ENCODE measurements at regions not wholly inside any gene's neighbourhood (a gene's known extent, or its start where the extent isn't known, plus 50 kb on each side); places are given as distances from the start of the nearest gene placed in this dataset.

DNA sequence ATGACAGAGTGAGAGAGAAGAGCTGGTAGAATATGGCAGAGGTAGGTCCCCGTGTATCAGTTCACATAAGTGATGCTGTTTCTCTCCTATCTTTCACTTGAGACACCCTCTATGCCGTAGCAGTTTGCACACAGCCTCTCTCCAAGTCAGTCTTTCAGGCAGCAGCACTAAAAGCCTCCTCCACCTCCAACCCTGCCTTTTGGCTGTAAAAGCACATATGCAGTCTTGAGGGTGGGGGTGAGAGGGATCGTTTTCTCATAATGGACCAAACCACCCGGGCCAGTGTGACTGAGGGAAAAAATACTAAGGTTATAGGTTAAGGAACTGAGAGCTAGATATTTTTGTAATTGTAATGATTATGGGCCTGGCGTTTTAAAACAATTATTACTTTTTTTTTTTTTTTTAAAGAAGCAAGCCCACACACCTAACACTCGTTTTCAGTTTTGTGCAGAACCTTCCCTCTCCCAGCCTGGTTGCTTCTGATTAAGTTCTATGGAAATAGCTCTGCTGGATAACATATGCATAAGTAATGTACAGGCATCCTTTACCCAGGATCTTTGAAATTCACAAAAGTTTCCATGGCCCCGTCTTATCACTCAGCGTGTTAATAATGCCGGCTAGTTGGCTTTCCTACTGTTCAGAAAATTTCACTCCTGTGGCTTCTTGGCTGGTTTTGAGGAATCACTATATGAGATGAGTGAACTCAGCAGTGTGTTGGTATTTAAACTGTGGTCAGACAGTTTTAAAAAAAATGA lies 112.2 kb upstream of the MEIS1 start:
- no peaks in the 10 kb centered on the region for H3K4me1 ChIP-seq (ENCODE audit: insufficient read depth, low read length, poor library complexity, severe bottlenecking)

DNA sequence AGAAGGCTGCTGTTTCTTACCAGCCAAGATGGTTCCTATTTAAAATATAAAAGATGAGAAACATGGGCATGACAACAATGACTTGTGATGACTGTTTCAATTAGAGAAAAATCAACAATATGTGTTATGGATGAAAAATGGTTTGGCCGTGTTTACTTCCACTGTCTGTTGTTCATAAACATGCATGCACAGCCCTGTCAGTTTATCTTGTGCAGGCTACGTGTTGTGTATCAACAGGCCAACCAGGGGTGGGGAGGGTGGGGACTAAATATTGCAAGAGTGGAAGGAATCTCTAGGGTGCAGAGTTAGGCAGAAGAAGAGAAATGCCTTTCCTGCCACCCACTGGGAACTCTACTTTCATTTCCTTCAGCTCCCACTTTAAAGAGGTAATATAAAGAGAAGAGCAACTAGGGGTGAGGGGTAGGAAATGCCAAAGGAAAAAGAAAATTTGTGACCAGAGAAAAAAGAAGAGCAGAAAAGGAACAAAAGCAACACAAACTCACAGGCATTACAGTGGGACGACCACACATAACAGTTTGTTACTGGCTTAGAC lies 116.8 kb upstream of the MEIS1 start:
- no peaks in the 10 kb centered on the region for H3F3A ChIP-seq (ENCODE audit: low read depth)
- no peak overlapping the region for H3K9ac ChIP-seq (ENCODE audit: low read depth, low read length, poor library complexity, severe bottlenecking)
- H3K9me3 ChIP-seq (ENCODE audit: insufficient read depth, low read depth, low read length): no peaks in the 10 kb centered on the region
- H3K4me1 ChIP-seq (ENCODE audit: insufficient read depth, low read length, poor library complexity, severe bottlenecking): no peaks in the 10 kb centered on the region
- H3K27me3 ChIP-seq (ENCODE audit: insufficient read depth, low read length, poor library complexity, severe bottlenecking): no peaks in the 10 kb centered on the region
- no peaks in the 10 kb centered on the region for H4K20me1 ChIP-seq (ENCODE audit: insufficient read depth, low read length, poor library complexity, severe bottlenecking)
- H3K9me2 ChIP-seq (replicated peaks; ENCODE audit: low read depth, low read length): no peaks in the 10 kb centered on the region
- H3K36me3 ChIP-seq (ENCODE audit: insufficient read depth, low read length): no peaks in the 10 kb centered on the region
- H3K4me2 ChIP-seq (ENCODE audit: low read depth, low read length, poor library complexity, severe bottlenecking): no peak overlapping the region
- no peak overlapping the region for H2AFZ ChIP-seq (ENCODE audit: low read length)
- TF ChIP-seq EZH2phosphoT487 (IDR thresholded peaks at IDR 0.05; ENCODE audit: borderline replicate concordance): no peak
- TF ChIP-seq, protein P1, sequence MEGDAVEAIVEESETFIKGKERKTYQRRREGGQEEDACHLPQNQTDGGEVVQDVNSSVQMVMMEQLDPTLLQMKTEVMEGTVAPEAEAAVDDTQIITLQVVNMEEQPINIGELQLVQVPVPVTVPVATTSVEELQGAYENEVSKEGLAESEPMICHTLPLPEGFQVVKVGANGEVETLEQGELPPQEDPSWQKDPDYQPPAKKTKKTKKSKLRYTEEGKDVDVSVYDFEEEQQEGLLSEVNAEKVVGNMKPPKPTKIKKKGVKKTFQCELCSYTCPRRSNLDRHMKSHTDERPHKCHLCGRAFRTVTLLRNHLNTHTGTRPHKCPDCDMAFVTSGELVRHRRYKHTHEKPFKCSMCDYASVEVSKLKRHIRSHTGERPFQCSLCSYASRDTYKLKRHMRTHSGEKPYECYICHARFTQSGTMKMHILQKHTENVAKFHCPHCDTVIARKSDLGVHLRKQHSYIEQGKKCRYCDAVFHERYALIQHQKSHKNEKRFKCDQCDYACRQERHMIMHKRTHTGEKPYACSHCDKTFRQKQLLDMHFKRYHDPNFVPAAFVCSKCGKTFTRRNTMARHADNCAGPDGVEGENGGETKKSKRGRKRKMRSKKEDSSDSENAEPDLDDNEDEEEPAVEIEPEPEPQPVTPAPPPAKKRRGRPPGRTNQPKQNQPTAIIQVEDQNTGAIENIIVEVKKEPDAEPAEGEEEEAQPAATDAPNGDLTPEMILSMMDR (conservative IDR thresholded peaks at IDR 0.05; ENCODE audit: low read length): no peak
- no peak overlapping the region for H3K4me3 ChIP-seq (ENCODE audit: low read length, poor library complexity, severe bottlenecking)
- H3K79me2 ChIP-seq (ENCODE audit: insufficient read depth, low read length): no peaks in the 10 kb centered on the region

More for the DNA sequence above, 112.2 kb upstream of the MEIS1 start:
- TF ChIP-seq, protein P1 (conservative IDR thresholded peaks at IDR 0.05; ENCODE audit: low read length): no peak
- no peak for TF ChIP-seq EZH2phosphoT487 (IDR thresholded peaks at IDR 0.05; ENCODE audit: borderline replicate concordance)
- Histone ChIP-seq H3F3A (ENCODE audit: low read depth) (no peaks in the 10 kb centered on the region), H3K4me3 (ENCODE audit: low read length, poor library complexity, severe bottlenecking) (no peak overlapping the region), H3K4me2 (ENCODE audit: low read depth, low read length, poor library complexity, severe bottlenecking) (no peak overlapping the region), H3K9me2 (replicated peaks; ENCODE audit: low read depth, low read length) (no peaks in the 10 kb centered on the region), H3K36me3 (ENCODE audit: insufficient read depth, low read length) (no peaks in the 10 kb centered on the region), H4K20me1 (ENCODE audit: insufficient read depth, low read length, poor library complexity, severe bottlenecking) (no peaks in the 10 kb centered on the region), H3K9ac (ENCODE audit: low read depth, low read length, poor library complexity, severe bottlenecking) (no peak overlapping the region), H3K27me3 (ENCODE audit: insufficient read depth, low read length, poor library complexity, severe bottlenecking) (no peaks in the 10 kb centered on the region), H3K79me2 (ENCODE audit: insufficient read depth, low read length) (no peaks in the 10 kb centered on the region), H2AFZ (ENCODE audit: low read length) (no peak overlapping the region), H3K9me3 (ENCODE audit: insufficient read depth, low read depth, low read length) (no peaks in the 10 kb centered on the region)

DNA sequence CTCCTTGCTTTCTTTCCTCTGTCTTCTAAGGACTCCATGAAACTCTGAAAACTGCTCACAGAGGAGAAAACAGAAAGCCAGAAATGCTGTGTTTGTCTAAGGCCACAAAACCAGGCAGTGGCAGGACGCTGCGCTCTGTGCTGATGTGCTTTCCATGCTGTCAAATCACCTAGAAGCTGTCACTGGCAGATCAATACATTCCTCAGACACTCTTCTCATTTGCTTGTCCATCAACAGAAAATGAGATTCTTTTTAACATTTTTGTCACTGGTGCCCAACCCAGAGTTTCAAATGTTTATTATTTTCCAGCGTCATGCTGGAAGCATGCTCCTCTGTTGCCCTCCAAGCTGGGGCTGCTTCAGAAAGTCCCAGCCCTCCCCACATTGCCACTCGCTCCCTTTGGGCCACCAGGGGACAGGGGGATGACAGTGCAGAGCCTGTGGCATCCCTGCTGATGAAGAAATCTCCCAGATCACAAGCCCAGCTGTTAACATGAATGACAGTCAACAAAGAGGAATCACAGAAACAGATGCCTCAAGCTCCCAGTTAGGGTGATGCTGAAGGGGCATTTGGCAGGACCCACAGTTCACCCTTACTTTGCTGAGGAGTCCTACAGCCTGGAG lies 117.5 kb upstream of the MEIS1 start:
- H3K36me3 ChIP-seq (ENCODE audit: insufficient read depth, low read length): no peaks in the 10 kb centered on the region
- H4K20me1 ChIP-seq (ENCODE audit: insufficient read depth, low read length, poor library complexity, severe bottlenecking): no peaks in the 10 kb centered on the region
- no peaks in the 10 kb centered on the region for H3F3A ChIP-seq (ENCODE audit: low read depth)
- H2AFZ ChIP-seq (ENCODE audit: low read length): no peak overlapping the region
- no peaks in the 10 kb centered on the region for H3K9me2 ChIP-seq (replicated peaks; ENCODE audit: low read depth, low read length)
- no peak overlapping the region for H3K4me2 ChIP-seq (ENCODE audit: low read depth, low read length, poor library complexity, severe bottlenecking)
- no peaks in the 10 kb centered on the region for H3K27me3 ChIP-seq (ENCODE audit: insufficient read depth, low read length, poor library complexity, severe bottlenecking)
- no peak overlapping the region for H3K9ac ChIP-seq (ENCODE audit: low read depth, low read length, poor library complexity, severe bottlenecking)
- no peaks in the 10 kb centered on the region for H3K4me1 ChIP-seq (ENCODE audit: insufficient read depth, low read length, poor library complexity, severe bottlenecking)
- H3K79me2 ChIP-seq (ENCODE audit: insufficient read depth, low read length): no peaks in the 10 kb centered on the region
- H3K4me3 ChIP-seq (ENCODE audit: low read length, poor library complexity, severe bottlenecking): no peak overlapping the region
- no peaks in the 10 kb centered on the region for H3K9me3 ChIP-seq (ENCODE audit: insufficient read depth, low read depth, low read length)
- TF ChIP-seq, protein P1 (conservative IDR thresholded peaks at IDR 0.05; ENCODE audit: low read length): no peak
- TF ChIP-seq EZH2phosphoT487 (IDR thresholded peaks at IDR 0.05; ENCODE audit: borderline replicate concordance): no peak

All from Loucy (cell line).